H1 (cell line): ENCODE measurements at regions not wholly inside any gene's neighbourhood (a gene's known extent, or its start where the extent isn't known, plus 50 kb on each side); places are given as distances from the start of the nearest gene placed in this dataset.

ENCODE experiments used
- CTCF ChIP-seq, 3 experiments: IDR thresholded peaks; 1 replicate in 2 of 3; 2 replicates in 1 of 3; pipeline versions ENCODE4 v1.5.1 to v1.6.1; 2011; ENCODE audit warnings: low read length in 3 of 3, mild to moderate bottlenecking in 3 of 3, inconsistent platforms in 2 of 3, low read depth in 1 of 3, moderate library complexity in 1 of 3; ENCODE audit not compliant: insufficient read depth in 1 of 3; ENCODE audit errors: control extremely low read depth in 1 of 3
- EP300 ChIP-seq, 2 experiments: IDR thresholded peaks; 1 replicate in 1 of 2; 2 replicates in 1 of 2; pipeline ENCODE4 v1.6.1; 2011 to 2012; ENCODE audit warnings: low read depth in 2 of 2, low read length in 2 of 2, mild to moderate bottlenecking in 2 of 2, borderline replicate concordance in 1 of 2, inconsistent platforms in 1 of 2, moderate library complexity in 1 of 2
- JUN ChIP-seq: IDR thresholded peaks from 2 replicates; pipeline ENCODE4 v1.6.1; 2011; ENCODE audit warnings: low read depth, mild to moderate bottlenecking, improper control_type of control experiment, low read length
- POLR2AphosphoS5 ChIP-seq: IDR thresholded peaks from 2 replicates; pipeline ENCODE4 v1.6.1; 2011; ENCODE audit warnings: low read depth, low read length

- TF ChIP-seq CTCF (IDR thresholded peaks at IDR 0.05; ENCODE audit: control extremely low read depth in 1 of 3, insufficient read depth in 1 of 3, low read depth in 1 of 3, low read length in 3 of 3) (no peak), EP300 (IDR thresholded peaks at IDR 0.05; ENCODE audit: borderline replicate concordance in 1 of 2, low read depth in 2 of 2, low read length in 2 of 2) (no peak), POLR2AphosphoS5 (no peak), JUN (no peak)
These were observed 450.1 kb downstream of the GBE1 start for GRCh38 chr3:81311321-81311720.
